ENCODE measurements at regions not wholly inside any gene's neighbourhood (a gene's known extent, or its start where the extent isn't known, plus 50 kb on each side); places are given as distances from the start of the nearest gene placed in this dataset.

DNA sequence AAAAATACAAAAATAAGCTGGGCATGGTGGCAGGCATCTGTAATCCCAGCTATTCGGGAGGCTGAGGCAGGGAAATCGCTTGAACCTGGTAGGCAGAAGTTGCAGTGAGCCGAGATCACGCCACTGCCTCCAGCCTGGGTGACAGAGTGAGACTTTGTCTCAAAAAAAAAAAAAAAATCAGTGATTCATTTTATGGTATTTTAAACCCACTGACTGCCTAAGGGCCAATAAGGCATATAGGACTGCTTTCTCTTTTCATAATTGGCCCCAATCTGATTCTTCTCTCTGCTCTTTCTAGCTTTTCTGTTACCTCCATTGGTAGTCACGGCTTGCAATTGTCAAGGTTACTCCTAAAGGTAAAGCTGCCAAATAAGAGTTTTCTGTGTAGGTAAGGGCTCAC is 60.2 kb upstream of the ADGRF1 start:
- H3K27ac ChIP-seq = no peak overlapping the region
- H3K4me3 ChIP-seq = no peak overlapping the region
- ATAC-seq = no peak
- H3K27me3 ChIP-seq = no peaks in the 10 kb centered on the region
- H3K36me3 ChIP-seq = no peaks in the 10 kb centered on the region
- TF ChIP-seq EP300 (IDR thresholded peaks at IDR 0.05) = no peak
- TF ChIP-seq POLR2A (IDR thresholded peaks at IDR 0.05) = no peak
- TF ChIP-seq, protein P1, sequence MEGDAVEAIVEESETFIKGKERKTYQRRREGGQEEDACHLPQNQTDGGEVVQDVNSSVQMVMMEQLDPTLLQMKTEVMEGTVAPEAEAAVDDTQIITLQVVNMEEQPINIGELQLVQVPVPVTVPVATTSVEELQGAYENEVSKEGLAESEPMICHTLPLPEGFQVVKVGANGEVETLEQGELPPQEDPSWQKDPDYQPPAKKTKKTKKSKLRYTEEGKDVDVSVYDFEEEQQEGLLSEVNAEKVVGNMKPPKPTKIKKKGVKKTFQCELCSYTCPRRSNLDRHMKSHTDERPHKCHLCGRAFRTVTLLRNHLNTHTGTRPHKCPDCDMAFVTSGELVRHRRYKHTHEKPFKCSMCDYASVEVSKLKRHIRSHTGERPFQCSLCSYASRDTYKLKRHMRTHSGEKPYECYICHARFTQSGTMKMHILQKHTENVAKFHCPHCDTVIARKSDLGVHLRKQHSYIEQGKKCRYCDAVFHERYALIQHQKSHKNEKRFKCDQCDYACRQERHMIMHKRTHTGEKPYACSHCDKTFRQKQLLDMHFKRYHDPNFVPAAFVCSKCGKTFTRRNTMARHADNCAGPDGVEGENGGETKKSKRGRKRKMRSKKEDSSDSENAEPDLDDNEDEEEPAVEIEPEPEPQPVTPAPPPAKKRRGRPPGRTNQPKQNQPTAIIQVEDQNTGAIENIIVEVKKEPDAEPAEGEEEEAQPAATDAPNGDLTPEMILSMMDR (IDR thresholded peaks at IDR 0.05) = no peak
- TF ChIP-seq POLR2AphosphoS5 (IDR thresholded peaks at IDR 0.05) = no peak
- H3K4me1 ChIP-seq = peaks cover 0 to 22% (median 5%) of the 10 kb centered on the region in 3 donors
- H3K9me3 ChIP-seq = no peaks in the 10 kb centered on the region
- WGBS, 2 donors (ENCODE audit: low coverage in 1 of 2) = 93 to 97% methylated on average over 4 to 5 of the region's 5 CpGs

DNA sequence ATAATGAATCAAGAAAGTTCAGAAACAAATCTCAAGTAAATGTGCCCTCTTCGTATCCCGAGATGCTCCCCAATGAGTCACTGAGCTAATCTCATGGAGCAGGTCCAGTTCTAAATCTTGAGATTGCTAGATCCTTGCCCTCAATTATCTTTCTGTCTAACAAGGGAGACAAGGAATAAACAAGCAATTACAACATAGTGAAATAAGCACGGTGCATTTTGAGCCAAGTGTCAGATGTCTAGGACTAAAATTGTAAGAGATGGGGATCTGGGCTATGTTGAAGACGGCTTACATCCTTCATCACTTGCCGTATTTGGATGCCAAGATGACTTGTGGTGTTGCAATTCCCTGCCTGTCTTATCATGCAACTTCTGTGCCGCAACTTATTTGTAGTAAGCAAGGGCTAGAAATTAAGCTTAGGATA is 56.5 kb upstream of the ADGRF1 start:
- Histone ChIP-seq H3K27me3 (no peaks in the 10 kb centered on the region), H3K27ac (peak overlapping the region in 3 of 4 donors; percentile 20 to 54 (median 49)), H3K36me3 (no peaks in the 10 kb centered on the region), H3K4me3 (no peak overlapping the region), H3K9me3 (no peaks in the 10 kb centered on the region), H3K4me1 (peaks cover 0 to 46% (median 11%) of the 10 kb centered on the region in 3 donors)
- WGBS, 2 donors (ENCODE audit: low coverage in 1 of 2) = 34 to 40% methylated on average over 2 to 6 of the region's 6 CpGs
- TF ChIP-seq, protein P1 (IDR thresholded peaks at IDR 0.05) = no peak
- no peak for TF ChIP-seq POLR2A (IDR thresholded peaks at IDR 0.05)
- TF ChIP-seq POLR2AphosphoS5 (IDR thresholded peaks at IDR 0.05) = peak; percentile 84
- no peak for TF ChIP-seq EP300 (IDR thresholded peaks at IDR 0.05)
- ATAC-seq = peak; percentile 87

DNA sequence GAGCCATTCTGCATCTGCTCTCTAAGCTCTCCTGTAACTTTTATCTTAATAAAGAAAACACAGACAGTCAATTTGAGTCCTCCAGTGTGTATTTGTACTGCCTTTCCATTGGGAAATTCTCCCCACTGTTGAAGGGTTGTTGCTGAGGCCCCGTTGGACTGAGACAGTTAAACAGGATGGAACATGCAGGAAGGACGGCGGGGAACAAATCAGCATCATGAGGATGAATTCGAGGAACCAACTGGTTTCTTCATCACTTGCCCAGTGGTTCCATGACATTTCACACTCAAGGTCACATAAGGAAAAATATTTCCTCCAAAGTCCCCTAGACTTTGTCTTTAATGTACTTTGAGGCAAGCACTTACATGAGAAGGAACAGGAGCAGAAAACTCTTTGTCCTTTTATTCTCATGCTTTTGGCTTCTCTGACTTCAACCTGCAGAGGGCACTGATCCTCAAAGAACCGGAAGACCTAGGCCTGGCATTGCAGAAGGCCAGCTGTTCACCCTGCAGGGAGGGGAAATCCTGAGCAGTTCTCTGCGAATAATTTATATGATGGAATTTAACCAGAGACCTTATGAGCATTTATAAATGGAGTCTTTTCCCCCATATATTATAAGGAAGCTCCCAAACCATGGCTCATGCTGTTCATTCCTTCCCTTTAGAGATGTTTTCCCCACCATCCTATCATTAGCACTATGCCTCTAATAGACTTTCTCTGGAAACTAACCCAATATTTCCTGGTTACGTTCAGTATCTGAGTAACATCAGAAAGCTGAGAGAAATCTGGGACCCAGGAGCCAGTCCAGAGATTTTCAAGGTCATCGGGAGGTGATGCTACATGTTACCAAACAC is 55.2 kb upstream of the ADGRF1 start:
- 29 to 43% methylated on average over 5 to 8 of the region's 8 CpGs for WGBS, 2 donors (ENCODE audit: low coverage in 1 of 2)
- no peaks in the 10 kb centered on the region for H3K9me3 ChIP-seq
- TF ChIP-seq EP300 (IDR thresholded peaks at IDR 0.05) (no peak), POLR2A (IDR thresholded peaks at IDR 0.05) (no peak), POLR2AphosphoS5 (IDR thresholded peaks at IDR 0.05) (peak; percentile 68)
- TF ChIP-seq, protein P1 (IDR thresholded peaks at IDR 0.05) = peak; percentile 53 to 83 (median 72)
- peak; percentile 72 for ATAC-seq
- H3K27me3 ChIP-seq = no peaks in the 10 kb centered on the region
- no peak overlapping the region for H3K4me3 ChIP-seq
- peaks cover 0 to 57% (median 13%) of the 10 kb centered on the region in 3 donors for H3K4me1 ChIP-seq
- peak overlapping the region in 2 of 4 donors; percentile 43 to 54 for H3K27ac ChIP-seq
- H3K36me3 ChIP-seq = no peaks in the 10 kb centered on the region

DNA sequence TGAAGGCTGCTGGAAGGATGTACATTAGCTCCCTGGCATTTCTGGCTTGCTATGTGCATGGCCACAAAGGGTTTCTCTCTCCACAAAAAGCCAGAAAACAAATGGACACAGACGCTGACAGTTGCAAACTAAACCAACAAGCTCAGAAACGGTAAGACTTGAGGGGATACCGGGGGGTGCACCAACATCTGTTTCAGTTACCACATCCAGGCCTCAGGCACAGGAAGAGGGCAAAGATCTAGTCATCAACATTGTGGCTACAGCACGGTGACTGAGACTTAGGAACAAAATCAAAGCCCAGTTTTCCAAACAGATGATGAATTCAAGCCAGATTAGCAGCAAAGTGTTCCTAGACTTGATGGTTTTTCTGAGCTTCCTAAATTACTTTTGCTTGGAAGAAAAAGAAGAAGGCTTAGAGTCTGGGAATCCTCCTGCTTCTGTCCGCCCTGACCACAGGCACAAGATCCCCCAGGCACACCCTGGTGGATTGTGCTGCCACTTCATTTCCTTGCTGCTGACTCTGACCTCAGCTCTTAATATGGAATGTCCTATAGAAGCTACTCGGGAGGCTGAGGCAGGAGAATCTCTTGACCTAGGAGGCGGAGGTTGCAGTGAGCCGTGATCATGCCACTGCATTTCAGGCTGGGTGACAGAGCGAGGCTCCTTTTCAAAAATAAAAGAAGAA is 54.2 kb upstream of the ADGRF1 start:
- Histone ChIP-seq H3K4me3 (no peak overlapping the region), H3K9me3 (no peaks in the 10 kb centered on the region), H3K27ac (peak overlapping the region in 1 of 4 donors; percentile 16), H3K27me3 (no peaks in the 10 kb centered on the region), H3K4me1 (peaks cover 0 to 66% (median 13%) of the 10 kb centered on the region in 3 donors), H3K36me3 (no peaks in the 10 kb centered on the region)
- TF ChIP-seq POLR2A (IDR thresholded peaks at IDR 0.05) (no peak), EP300 (IDR thresholded peaks at IDR 0.05) (no peak), POLR2AphosphoS5 (IDR thresholded peaks at IDR 0.05) (no peak)
- TF ChIP-seq, protein P1 (IDR thresholded peaks at IDR 0.05) = no peak
- 60 to 83% methylated on average over 1 to 3 of the region's 9 CpGs for WGBS, 2 donors (ENCODE audit: low coverage in 1 of 2)
- no peak for ATAC-seq

All from gastroesophageal sphincter (tissue), 4 donors.